ENCODE measurements at regions not wholly inside any gene's neighbourhood (a gene's known extent, or its start where the extent isn't known, plus 50 kb on each side); places are given as distances from the start of the nearest gene placed in this dataset.

DNA sequence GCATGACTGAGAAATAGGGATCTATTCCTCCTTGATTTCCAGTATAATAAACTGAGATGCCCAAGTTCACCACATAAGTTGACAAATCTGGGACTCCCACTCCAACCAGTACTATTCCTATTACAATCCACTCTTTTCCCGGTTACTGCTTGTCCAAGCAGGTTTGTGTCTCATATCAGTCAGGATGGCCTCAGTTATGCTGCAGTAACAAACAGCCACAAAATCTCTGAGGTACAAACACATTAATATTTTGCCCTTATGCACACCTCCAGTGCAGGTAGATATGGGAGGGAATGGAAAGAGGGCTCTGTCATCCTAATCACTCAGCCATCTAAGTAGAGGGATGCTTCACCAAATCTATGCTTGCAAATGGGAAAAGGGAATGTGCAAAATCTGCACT lies 207.8 kb downstream of the RAB28 start:
- TF ChIP-seq, protein P1, sequence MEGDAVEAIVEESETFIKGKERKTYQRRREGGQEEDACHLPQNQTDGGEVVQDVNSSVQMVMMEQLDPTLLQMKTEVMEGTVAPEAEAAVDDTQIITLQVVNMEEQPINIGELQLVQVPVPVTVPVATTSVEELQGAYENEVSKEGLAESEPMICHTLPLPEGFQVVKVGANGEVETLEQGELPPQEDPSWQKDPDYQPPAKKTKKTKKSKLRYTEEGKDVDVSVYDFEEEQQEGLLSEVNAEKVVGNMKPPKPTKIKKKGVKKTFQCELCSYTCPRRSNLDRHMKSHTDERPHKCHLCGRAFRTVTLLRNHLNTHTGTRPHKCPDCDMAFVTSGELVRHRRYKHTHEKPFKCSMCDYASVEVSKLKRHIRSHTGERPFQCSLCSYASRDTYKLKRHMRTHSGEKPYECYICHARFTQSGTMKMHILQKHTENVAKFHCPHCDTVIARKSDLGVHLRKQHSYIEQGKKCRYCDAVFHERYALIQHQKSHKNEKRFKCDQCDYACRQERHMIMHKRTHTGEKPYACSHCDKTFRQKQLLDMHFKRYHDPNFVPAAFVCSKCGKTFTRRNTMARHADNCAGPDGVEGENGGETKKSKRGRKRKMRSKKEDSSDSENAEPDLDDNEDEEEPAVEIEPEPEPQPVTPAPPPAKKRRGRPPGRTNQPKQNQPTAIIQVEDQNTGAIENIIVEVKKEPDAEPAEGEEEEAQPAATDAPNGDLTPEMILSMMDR (conservative IDR thresholded peaks at IDR 0.05; ENCODE audit: low read depth, low read length): no peak
- TF ChIP-seq POLR2A (IDR thresholded peaks at IDR 0.05; ENCODE audit: low read depth, low read length): no peak
- no peak for TF ChIP-seq RAD21 (IDR thresholded peaks at IDR 0.05; ENCODE audit: low read length)
- no peak for TF ChIP-seq SMC3 (IDR thresholded peaks at IDR 0.05; ENCODE audit: low read depth, low read length)
